H54 (cell line): ENCODE measurements at regions not wholly inside any gene's neighbourhood (a gene's known extent, or its start where the extent isn't known, plus 50 kb on each side); places are given as distances from the start of the nearest gene placed in this dataset.
"Not testable (repeated sequence)": the region's sequence is repeated elsewhere in the genome, so short reads cannot be mapped to it uniquely, and the experiment has no call there.

ENCODE experiments used
- DNase-seq: peaks from one replicate; pipeline ENCODE4 v3.0.0; 2011; ENCODE audit warnings: low spot score, mixed read lengths; ENCODE audit not compliant: insufficient read length
- FAIRE-seq: peaks from 3 replicates; lab custom pipeline; 2011; peaks lifted over from hg19 to GRCh38; lab: Jason Lieb, UNC
- POLR2A ChIP-seq: IDR thresholded peaks from 2 replicates; pipeline ENCODE4 v1.6.1; 2011; ENCODE audit warnings: low read depth, mild to moderate bottlenecking, low read length

DNA sequence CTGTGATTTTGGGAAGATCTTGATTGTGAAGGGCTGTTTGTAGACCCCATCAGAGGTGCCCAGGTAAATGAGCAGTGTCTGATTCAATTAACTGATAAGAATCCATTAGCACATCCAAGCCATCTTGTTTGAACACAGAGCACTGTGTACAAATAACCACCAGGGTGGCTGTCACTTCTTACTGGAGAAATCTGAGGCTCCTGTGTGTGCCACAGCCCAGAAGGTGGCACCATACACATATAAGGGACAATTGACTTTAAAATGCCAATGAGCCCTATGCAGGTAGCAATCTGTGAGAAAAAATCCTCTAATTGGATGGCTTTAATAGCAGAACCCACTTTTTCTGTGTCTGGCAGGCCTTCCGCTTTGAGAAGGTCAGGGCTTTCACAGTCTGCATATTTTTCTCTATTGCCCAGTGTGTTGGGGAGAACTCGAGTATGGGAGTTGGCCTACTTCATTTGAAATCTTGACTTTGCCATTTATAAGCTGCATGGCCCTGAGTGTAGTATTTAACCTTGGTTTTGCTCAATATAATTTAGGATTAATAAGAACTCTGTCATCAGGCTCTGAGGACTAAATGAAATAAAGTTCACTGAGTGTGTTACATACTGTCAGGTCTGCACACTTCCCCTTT is 517.4 kb downstream of the CCSER2 start:
- DNase-seq (no peak), FAIRE-seq (no peak)

DNA sequence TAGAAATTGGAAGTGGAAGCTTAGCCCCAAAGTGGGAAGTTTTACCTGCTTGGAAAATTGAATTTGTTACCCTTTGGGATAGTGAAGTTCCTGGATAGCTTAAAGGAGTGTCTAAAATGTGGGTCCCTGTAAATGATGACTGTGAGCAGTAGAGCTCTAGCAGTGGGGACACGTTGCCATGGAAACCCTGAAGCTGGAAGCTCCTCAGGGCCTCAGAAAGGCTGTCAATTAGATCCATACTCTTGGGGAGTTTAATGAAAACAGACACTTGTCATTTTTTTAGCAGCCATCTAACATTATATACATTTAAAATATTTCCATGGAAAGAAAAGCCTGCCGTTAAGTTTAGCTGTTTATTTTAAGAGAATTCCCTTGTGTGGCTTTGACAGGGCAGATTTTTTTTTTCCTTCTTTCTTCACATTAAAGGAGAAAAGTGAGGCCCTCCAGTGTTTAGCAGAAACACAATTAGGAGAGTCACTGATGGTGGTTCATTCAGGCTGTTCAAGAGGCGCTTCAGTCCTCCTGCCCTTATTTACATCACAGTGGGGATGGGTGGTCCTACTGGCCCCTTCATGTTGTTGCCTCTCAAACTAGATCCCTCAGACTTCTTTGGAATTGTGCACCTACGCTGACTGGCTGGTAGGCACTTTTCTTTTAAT is 518.4 kb downstream of the CCSER2 start:
- no peak for TF ChIP-seq POLR2A
- no peak for DNase-seq
- FAIRE-seq, result no peak

More for the DNA sequence above, 517.4 kb downstream of the CCSER2 start:
- TF ChIP-seq POLR2A, result no peak

DNA sequence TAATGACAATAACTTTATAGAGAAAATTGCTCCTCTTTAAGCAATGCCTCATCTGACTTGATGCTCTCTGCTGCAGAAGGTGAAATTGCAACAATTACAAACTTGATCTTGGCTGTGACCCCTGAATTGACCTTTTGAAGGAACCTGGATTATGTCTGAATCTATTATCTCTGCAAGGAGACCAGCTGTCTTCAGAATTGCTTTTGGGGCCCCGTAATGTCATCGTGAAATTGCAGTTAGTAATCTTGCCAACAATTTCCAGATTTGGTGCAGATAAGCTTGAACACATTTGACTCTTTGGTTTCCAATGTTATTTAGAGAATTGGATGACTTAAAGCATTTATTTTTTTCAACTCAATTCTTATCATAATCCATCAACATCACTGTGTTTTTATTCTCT is 520.6 kb downstream of the CCSER2 start:
- DNase-seq (no peak), FAIRE-seq (no peak)
- no peak for TF ChIP-seq POLR2A

DNA sequence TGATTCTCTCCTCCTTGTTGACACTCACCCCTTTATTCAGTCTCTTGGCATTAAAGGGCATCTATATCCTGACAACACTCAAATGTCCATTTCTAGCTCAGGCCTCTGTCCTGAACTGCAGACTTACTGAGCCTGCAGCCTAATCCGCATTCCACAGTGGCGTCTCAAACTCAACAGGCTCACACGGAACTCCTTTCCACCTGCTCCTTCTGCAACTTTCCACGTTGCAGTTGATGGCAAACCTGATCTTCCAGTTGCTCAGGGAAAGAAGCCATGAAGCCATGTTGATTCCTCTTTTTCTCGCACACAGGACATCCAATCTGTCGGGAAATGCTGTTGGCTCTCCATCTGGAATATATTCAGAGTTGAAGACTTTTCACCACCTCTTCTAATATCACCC is 522.4 kb downstream of the CCSER2 start:
- DNase-seq (no peak), FAIRE-seq (no peak)
- TF ChIP-seq POLR2A, result no peak

DNA sequence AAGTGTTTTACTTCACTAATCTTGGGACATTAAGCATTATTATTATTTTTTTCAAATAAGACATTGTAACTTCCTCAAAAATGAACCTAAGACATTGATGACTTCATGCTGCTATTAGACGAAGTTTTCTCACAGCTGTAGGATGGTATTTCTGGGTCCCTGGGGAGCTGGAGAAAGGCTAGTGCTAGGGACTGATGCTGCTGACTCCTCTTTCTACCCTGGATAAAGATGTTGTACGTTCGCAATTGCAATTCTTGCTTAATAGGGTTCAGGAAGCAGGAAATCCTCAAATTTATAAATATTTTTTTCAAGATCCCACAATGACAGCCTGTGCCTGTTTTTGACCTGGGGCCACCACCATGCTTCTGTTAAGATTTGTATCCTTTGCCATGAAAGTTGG is 526.0 kb downstream of the CCSER2 start:
- no peak for FAIRE-seq

DNA sequence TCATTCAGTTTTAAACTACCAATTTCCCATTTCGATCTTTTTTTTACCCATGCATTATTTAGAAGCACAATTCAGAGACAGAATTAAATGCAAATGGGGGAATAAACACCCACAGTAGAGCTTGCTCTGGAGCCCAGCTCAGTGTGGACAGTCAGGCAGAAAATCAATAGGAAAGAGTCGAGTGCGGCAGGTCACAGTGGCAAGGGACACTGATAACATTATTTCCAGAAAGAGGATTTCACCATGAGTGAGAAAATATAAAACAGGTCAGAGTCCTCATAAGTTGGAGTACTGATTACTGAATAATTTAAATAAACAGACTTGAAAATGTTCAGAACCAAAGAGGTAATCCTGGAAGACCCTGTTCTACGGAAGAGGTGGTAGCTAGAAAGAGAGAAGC is 532.5 kb downstream of the CCSER2 start:
- FAIRE-seq (no peak), DNase-seq (no peak)
- TF ChIP-seq POLR2A, result no peak

More for the DNA sequence above, 526.0 kb downstream of the CCSER2 start:
- no peak for TF ChIP-seq POLR2A
- DNase-seq, result no peak

DNA sequence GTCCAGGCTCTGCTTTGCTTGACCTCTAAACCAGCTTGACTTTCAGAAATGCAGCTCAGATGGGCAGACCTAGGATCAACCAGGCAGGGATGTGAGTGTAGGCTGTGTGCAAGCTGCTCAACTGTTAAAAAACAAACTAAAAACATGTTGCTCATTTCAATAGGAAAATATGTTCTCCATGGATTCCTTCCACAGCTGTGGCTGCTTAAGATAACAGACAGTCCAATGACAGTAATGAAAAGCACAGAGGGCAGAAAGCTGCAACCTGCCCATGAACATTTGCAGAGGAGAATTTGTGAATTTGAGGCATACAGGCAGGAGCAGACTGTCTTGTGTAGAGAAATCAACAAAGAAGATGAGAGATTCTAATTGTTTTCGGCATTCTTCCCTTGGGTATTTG is 534.2 kb downstream of the CCSER2 start:
- no peak for TF ChIP-seq POLR2A
- no peak for FAIRE-seq
- no peak for DNase-seq

DNA sequence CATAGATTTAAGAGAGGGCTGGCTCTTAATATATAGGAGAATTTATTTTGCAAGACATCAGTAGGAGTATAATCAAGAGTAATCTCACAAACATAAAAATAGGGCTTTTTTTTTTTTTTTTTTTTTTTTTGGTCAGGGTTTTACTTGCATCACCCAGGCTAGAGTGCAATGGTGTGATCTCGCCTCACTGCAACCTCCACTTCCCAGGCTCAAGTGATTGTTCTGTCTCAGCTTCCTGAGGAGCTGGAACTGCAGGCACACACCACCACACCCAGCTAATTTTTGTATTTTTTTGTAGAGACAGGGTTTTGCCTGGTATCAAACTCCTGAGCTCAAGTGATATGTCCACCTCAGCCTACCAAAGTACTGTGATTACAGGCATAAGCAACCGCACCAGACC is 535.3 kb downstream of the CCSER2 start:
- DNase-seq (no peak), FAIRE-seq (no peak)
- no peak for TF ChIP-seq POLR2A

DNA sequence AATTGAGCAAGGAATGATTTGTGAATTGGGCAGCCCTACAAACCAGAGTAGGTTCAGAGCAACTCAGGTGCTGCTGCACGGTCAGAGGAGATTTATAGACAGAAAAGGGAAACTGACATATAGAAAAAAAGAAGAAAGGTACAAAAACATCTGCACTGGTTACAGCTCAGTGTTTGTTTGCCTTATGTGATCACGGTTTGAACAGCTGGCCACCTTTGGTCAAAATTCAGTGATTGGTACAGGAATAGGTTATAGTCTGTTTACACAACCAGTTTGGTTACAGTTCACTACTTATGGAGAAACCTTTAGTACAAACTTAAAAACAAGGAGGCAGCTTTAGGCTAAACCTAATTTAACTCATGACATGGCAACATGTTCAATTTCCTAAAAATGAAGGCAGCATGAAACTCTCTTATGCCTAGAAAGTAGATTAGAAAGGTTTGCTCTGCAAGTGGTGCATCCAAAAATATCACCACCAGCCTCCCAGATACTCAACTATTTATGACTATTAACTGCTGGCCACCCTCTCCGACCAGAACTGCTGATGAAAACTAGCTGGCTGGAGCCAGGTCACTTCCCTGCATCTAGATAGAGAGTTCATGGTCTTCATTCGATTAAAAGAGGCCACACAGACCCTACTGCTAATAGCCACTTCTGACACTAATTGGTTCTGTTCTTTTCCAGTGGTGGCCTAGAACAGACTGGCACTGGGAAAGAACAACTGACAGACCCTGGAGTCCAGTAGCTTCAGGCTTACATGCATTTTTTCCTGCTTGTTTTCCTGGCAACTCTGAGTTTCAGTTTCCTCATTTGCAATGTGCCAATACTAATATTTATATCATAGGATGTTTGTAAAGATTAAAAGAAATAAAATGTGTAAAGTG is 548.0 kb downstream of the CCSER2 start:
- TF ChIP-seq POLR2A, result no peak
- no peak for DNase-seq
- FAIRE-seq, result no peak

DNA sequence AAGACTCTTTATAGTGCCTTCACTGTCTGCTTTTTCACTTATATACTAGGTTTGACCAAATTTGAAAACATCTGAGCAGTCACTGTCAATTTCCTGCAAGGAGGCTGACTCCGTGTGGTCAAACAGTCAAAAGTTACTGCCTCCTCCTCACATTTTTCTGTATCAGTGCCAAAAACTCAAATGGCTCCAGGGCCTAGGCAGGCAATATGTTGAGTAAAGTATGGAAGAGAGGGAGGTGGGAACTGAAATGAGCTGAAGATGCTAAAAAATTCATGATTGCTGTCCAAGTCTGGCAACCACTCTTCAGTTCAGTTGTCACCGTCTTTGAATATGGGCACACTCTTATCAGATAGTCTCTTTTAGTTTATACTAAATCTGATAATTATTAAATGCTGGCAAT is 551.6 kb downstream of the CCSER2 start:
- FAIRE-seq (no peak), DNase-seq (no peak)
- TF ChIP-seq POLR2A, result no peak

DNA sequence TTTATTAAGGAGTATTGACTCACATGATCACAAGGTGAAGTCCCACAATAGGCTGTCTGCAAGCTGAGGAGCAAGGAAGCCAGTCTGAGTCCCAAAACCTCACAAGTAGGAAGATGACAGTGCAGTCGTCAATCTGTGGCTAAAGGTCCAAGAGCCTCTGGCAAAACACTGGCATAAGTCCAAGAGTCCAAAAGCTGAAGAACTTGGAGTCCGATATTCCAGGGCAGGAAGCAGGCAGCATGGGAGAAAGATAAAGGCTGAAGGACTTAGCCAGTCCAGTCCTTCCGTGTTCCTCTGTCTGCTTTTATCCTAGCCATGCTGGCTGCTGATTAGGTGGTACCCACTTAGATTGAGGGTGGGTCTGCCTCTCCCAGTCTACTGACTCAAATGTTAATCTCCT is 553.3 kb downstream of the CCSER2 start:
- FAIRE-seq, DNase-seq: not testable (repeated sequence)

DNA sequence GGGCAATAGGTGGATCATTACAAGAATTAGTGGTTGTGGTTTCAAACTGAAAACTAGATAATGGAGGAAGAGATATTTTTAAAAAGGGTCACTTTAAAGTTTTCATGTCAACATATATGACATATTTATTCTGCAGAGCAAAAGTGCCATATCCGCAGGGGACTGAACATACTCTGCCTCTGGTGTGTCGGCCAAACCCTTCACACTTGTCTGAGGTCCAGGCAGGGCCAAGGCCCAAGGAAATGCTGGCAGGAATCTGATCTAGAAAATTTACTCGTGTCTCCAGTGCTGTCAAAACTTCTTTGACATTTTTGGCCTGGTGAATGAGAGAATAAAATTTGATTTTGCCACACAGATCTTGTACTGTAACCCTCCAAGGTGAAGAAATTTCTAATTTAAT is 562.3 kb downstream of the CCSER2 start:
- no peak for TF ChIP-seq POLR2A
- no peak for FAIRE-seq

DNA sequence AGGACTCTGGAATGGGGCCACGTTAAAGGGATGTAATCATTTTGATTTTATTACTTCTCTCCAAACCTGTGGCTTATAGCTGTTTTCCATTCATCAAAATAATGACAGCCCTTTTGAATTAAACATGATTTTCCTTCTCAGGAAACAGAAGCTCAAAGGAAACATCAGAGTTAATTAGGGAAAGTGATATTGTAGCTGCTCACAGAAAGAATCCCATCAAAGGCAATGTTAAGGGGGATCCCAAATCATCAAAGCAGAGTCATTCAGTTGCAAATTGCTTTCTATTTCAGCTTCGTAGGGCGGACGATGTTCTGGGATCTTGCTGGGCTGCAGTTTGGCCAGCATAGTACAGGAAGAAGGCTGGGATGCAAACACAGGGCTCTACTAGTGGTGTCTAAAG is 563.2 kb downstream of the CCSER2 start:
- FAIRE-seq, result no peak
- DNase-seq, result no peak
- no peak for TF ChIP-seq POLR2A

More for the DNA sequence above, 562.3 kb downstream of the CCSER2 start:
- DNase-seq, result no peak

DNA sequence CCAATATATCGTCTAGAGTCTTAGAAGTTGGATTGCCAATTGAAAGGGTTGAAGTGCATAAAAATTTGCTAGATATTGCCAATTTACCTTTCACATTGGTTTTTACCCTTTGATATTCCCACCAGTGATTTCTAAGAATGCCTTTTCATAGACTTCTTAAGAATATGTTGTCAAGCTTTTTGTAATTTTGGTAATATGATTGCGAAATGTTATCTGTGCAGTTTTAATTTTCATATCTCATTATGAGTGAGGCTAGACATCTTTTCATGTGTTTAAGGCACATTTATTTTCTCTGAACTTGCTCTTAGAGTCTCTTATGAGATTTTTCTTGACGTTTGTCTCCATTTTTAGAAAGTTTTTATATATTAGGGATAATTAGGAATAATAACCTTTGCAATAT is 567.2 kb downstream of the CCSER2 start:
- DNase-seq (no peak), FAIRE-seq (no peak)
- TF ChIP-seq POLR2A, result no peak

DNA sequence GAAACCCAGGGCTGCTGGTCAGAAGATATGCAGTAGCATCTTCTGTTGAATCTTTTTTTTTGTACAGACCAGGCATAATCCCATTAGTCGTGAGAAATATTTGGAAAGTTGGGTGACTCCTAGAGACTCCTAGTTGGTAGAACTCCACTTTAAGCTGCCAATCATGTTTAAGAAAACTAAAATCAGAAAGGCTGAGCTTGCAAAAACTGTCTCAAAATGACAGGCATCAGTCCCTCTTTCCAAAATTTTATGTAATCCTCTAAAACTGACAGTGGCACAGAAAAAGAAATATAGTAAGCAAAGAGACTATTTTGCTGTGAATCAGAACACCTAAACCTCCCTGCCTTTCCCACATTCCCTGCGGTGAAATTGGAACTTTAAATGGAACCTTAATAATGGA is 568.5 kb downstream of the CCSER2 start:
- no peak for TF ChIP-seq POLR2A
- FAIRE-seq (no peak), DNase-seq (no peak)
